Loucy (cell line): ENCODE measurements at regions not wholly inside any gene's neighbourhood (a gene's known extent, or its start where the extent isn't known, plus 50 kb on each side); places are given as distances from the start of the nearest gene placed in this dataset.
A peak's percentile ranks its signal among the peaks of the same experiment; 100 is the strongest.

Source experiments
- H2AFZ ChIP-seq: fragments of 200-600 bp; sonication (generic); 2 replicates; pipeline ENCODE4 v1.6.0; 2016; ENCODE audit warnings: antibody characterized with exemption, mild to moderate bottlenecking, low read length, moderate library complexity
- H3F3A ChIP-seq: fragments of 200-600 bp; 2 replicates; pipeline ENCODE4 v1.6.0; 2016; ENCODE audit warnings: antibody characterized with exemption, low read depth, mild to moderate bottlenecking
- H3K27me3 ChIP-seq: fragments of 200-600 bp; sonication (generic); 2 replicates; pipeline ENCODE4 v1.6.1; 2014; ENCODE audit warnings: low read length, mild to moderate bottlenecking; ENCODE audit not compliant: insufficient read depth, poor library complexity, severe bottlenecking
- H3K36me3 ChIP-seq: fragments of 200-600 bp; sonication (generic); 2 replicates; pipeline ENCODE4 v1.6.1; 2016; ENCODE audit warnings: low read length; ENCODE audit not compliant: insufficient read depth
- H3K4me1 ChIP-seq: fragments of 200-600 bp; sonication (generic); 2 replicates; pipeline ENCODE4 v1.5.1; 2014; ENCODE audit warnings: low read length, mild to moderate bottlenecking; ENCODE audit not compliant: insufficient read depth, poor library complexity, severe bottlenecking
- H3K4me2 ChIP-seq: fragments of 200-600 bp; sonication (generic); 2 replicates; pipeline ENCODE4 v1.6.0; 2014; ENCODE audit warnings: antibody characterized with exemption, low read length, low read depth, mild to moderate bottlenecking; ENCODE audit not compliant: poor library complexity, severe bottlenecking
- H3K4me3 ChIP-seq: fragments of 200-600 bp; sonication (generic); 2 replicates; pipeline ENCODE4 v1.5.1; 2014; ENCODE audit warnings: low read length, mild to moderate bottlenecking, mixed read lengths; ENCODE audit not compliant: poor library complexity, severe bottlenecking
- H3K79me2 ChIP-seq: fragments of 200-600 bp; sonication (generic); 2 replicates; pipeline ENCODE4 v1.6.1; 2014; ENCODE audit warnings: low read length; ENCODE audit not compliant: insufficient read depth
- H3K9ac ChIP-seq: fragments of 200-600 bp; sonication (generic); 2 replicates; pipeline ENCODE4 v1.6.0; 2014; ENCODE audit warnings: mild to moderate bottlenecking, low read depth, low read length, moderate library complexity; ENCODE audit not compliant: poor library complexity, severe bottlenecking
- H3K9me2 ChIP-seq: fragments of 200-600 bp; sonication (generic); replicated peaks from 2 replicates; pipeline ENCODE4 v1.6.1; 2016; ENCODE audit warnings: low read depth, low read length, mixed read lengths
- H3K9me3 ChIP-seq: fragments of 200-600 bp; sonication (generic); 2 replicates; pipeline ENCODE4 v1.6.1; 2014; ENCODE audit warnings: mild to moderate bottlenecking, antibody characterized with exemption, low read length, low read depth; ENCODE audit not compliant: insufficient read depth
- H4K20me1 ChIP-seq: fragments of 200-600 bp; sonication (generic); 2 replicates; pipeline ENCODE4 v1.6.0; 2014; ENCODE audit warnings: antibody characterized with exemption, low read length, mild to moderate bottlenecking; ENCODE audit not compliant: insufficient read depth, poor library complexity, severe bottlenecking
- CTCF ChIP-seq: fragments of 200-600 bp; sonication (generic); conservative IDR thresholded peaks from 2 replicates; pipeline ENCODE4 v1.5.1; 2014; ENCODE audit warnings: mild to moderate bottlenecking, antibody characterized with exemption, low read length
- EZH2phosphoT487 ChIP-seq: fragments of 200-600 bp; IDR thresholded peaks from 2 replicates; pipeline ENCODE4 v1.6.1; 2018; ENCODE audit warnings: antibody characterized with exemption, mild to moderate bottlenecking, moderate library complexity, borderline replicate concordance

DNA sequence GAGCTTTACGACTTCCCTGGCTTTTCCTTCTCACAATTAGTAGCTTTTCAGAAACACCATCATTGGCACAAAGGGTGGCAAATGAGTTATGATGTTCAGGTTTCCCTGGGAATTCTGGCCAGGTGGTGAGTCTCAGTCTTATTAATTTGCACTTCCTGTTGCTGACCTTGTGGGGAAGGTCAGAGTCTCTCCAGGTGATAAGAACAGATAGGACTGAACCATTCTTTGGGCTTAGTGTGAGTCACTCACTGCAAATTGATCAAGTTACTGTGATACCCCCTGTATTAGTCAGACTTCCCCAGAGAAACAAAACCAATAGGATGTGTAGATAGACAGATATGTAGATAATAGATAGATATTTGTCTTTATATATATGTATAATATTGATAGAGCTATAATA is 53.8 kb upstream of the RANBP3L start:
- H3K4me2 ChIP-seq: no peak overlapping the region
- H3F3A ChIP-seq: no peaks in the 10 kb centered on the region
- H3K79me2 ChIP-seq: no peaks in the 10 kb centered on the region
- no peaks in the 10 kb centered on the region for H3K9me3 ChIP-seq
- no peak overlapping the region for H3K4me3 ChIP-seq
- H3K9me2 ChIP-seq: no peaks in the 10 kb centered on the region
- no peak for TF ChIP-seq EZH2phosphoT487
- peaks cover 16% of the 10 kb centered on the region for H3K4me1 ChIP-seq
- no peaks in the 10 kb centered on the region for H3K36me3 ChIP-seq
- H3K9ac ChIP-seq: no peak overlapping the region
- H4K20me1 ChIP-seq: no peaks in the 10 kb centered on the region
- no peak overlapping the region for H2AFZ ChIP-seq
- no peaks in the 10 kb centered on the region for H3K27me3 ChIP-seq

DNA sequence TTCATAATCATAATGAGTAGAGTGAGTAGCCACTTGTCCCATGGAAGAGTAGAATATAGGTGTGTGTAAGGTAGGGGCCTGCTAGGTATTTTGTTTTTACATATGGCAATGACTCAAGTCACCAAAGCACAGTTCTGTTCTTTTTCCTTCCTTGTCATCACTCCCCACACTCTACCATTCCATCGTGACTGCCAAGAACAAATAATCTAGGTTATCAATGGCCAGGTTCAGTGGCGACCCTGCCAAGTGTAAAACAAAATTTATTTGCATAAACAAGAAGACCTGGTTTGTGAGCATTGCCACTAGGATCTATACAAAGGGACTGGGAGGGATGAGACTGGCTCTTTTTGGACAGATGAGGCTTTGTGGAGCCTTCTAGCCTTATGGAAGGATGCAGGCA is 55.2 kb upstream of the RANBP3L start:
- Histone ChIP-seq H3K36me3 (no peaks in the 10 kb centered on the region), H3K4me2 (no peak overlapping the region), H3F3A (no peaks in the 10 kb centered on the region), H4K20me1 (no peaks in the 10 kb centered on the region), H3K4me3 (no peak overlapping the region), H3K27me3 (no peaks in the 10 kb centered on the region), H3K9ac (no peak overlapping the region), H3K4me1 (peaks cover 17% of the 10 kb centered on the region), H3K79me2 (no peaks in the 10 kb centered on the region), H3K9me2 (no peaks in the 10 kb centered on the region), H2AFZ (0 out of 2 replicates have a peak overlapping the region, but pooled peaks have one; percentile 71), H3K9me3 (no peaks in the 10 kb centered on the region)
- no peak for TF ChIP-seq EZH2phosphoT487
- TF ChIP-seq CTCF: no peak

DNA sequence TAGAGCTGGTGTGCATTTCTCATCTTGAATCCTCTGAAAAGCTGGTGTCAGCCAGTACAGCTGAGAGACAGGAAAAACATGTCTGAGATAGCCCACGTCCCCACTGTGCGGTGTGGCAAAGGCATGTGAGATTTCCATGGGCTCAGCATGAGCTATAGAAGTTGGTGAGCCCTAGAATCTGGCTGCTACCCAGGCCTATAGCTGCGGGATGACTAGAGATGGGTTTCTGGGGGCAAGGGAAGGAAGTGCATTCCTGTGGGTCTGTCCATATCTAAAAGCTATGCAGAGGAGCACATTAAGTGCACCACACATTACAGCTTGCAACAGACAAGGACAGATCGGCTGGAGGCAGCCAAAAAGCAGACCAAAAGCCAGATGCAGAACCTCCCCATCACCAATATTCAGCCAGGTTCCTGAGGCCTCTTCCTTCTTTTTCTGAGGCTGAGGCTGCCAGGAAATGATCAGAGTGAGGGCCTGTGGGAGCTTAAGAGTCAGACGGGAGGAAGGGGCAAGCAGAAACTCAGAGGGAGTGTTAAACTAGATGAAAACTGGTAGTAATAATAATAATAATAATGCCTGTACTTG is 55.8 kb upstream of the RANBP3L start:
- H3K9ac ChIP-seq: no peak overlapping the region
- no peaks in the 10 kb centered on the region for H3K9me3 ChIP-seq
- peaks cover 17% of the 10 kb centered on the region for H3K4me1 ChIP-seq
- H3K4me3 ChIP-seq: no peak overlapping the region
- TF ChIP-seq EZH2phosphoT487: no peak
- TF ChIP-seq CTCF: no peak
- no peaks in the 10 kb centered on the region for H4K20me1 ChIP-seq
- H3K79me2 ChIP-seq: no peaks in the 10 kb centered on the region
- H3K27me3 ChIP-seq: no peaks in the 10 kb centered on the region
- peak overlapping the region; percentile 71 for H2AFZ ChIP-seq
- H3K36me3 ChIP-seq: no peaks in the 10 kb centered on the region
- no peaks in the 10 kb centered on the region for H3F3A ChIP-seq
- no peak overlapping the region for H3K4me2 ChIP-seq
- H3K9me2 ChIP-seq: no peaks in the 10 kb centered on the region

DNA sequence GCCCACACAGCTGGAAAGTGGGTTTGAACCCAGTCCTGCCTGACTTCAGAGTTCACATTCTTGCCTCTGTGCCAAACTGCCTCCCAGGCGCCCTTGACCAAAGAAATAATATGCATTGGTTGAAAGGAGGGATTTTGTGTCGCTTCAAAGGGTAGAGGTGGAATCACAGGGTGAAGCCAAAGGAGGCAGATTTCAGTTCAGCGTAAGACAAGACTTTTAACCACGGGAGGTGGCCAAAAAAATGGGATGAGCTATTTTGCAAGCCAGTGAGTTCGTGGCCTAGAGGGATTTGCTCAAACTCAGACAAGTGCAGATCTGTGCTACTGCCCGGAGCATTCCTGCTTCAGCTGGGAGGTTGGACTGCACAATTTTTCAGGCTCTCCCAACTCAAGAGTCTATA is 57.6 kb upstream of the RANBP3L start:
- H3K9ac ChIP-seq: no peak overlapping the region
- H3K9me2 ChIP-seq: no peaks in the 10 kb centered on the region
- no peaks in the 10 kb centered on the region for H3K9me3 ChIP-seq
- H3K79me2 ChIP-seq: no peaks in the 10 kb centered on the region
- H3F3A ChIP-seq: no peaks in the 10 kb centered on the region
- H3K4me3 ChIP-seq: no peak overlapping the region
- no peaks in the 10 kb centered on the region for H3K36me3 ChIP-seq
- H4K20me1 ChIP-seq: no peaks in the 10 kb centered on the region
- peaks cover 17% of the 10 kb centered on the region for H3K4me1 ChIP-seq
- H3K27me3 ChIP-seq: no peaks in the 10 kb centered on the region
- no peak for TF ChIP-seq CTCF
- no peak for TF ChIP-seq EZH2phosphoT487
- no peak overlapping the region; the same call in 1 of the 2 replicates for H2AFZ ChIP-seq
- no peak overlapping the region for H3K4me2 ChIP-seq
